ENCODE measurements at regions not wholly inside any gene's neighbourhood (a gene's known extent, or its start where the extent isn't known, plus 50 kb on each side); places are given as distances from the start of the nearest gene placed in this dataset.
"Not testable (repeated sequence)": the region's sequence is repeated elsewhere in the genome, so short reads cannot be mapped to it uniquely, and the experiment has no call there.

GRCh38 chr16:13453938-13454553 is 465.9 kb upstream of the ERCC4 start:
- DNase-seq (ENCODE audit: low read depth, low spot score): peak; percentile 53

- no peak for DNase-seq (ENCODE audit: low read depth, low spot score)
These were observed 456.3 kb upstream of the ERCC4 start for GRCh38 chr16:13463619-13464018.

- peak; percentile 12 for DNase-seq (ENCODE audit: low read depth, low spot score)
These were observed 448.9 kb upstream of the ERCC4 start for GRCh38 chr16:13471036-13471435.

GRCh38 chr16:13478991-13479390 is 441.0 kb upstream of the ERCC4 start:
- DNase-seq (ENCODE audit: low read depth, low spot score): no peak

DNA sequence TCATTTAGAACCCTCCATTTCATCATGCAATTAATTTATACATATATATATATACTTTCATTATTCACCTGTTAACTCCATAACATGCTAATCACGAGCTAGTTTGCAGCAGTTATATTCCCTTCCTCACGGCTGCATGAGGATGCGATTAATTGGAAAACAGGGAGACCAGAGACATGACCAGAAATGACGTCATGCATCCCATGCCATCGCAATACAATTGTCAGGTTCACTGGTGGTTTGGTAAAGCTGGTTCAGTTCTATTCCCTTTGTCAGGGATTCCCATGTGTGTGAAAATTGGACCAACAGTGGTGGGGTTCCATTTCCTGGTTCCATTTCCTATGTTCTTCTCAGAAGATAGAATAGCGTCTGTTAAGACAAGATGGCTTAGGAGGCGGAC is 440.4 kb upstream of the ERCC4 start:
- no peak for DNase-seq (ENCODE audit: low read depth, low spot score)

DNA sequence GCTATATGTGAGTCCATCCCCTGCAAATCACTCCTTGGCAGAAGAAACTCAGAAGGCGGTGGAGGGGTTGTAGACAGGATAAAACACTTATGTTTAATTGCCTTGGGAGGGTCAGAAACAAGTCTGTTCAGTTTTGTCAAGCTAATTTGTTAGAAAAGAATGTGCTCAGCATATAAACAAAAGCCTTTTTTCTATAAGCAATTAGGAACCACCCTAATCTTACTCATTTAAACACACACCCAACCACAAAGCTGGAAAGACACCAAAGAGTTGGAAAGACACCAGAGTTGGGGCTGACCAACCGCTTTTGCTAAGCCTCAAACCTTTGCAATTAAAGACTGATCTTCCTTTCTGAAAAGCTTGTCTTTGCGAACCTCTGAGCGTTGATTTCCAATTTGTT is 439.2 kb upstream of the ERCC4 start:
- peak; percentile 1 for DNase-seq (ENCODE audit: low read depth, low spot score)

DNA sequence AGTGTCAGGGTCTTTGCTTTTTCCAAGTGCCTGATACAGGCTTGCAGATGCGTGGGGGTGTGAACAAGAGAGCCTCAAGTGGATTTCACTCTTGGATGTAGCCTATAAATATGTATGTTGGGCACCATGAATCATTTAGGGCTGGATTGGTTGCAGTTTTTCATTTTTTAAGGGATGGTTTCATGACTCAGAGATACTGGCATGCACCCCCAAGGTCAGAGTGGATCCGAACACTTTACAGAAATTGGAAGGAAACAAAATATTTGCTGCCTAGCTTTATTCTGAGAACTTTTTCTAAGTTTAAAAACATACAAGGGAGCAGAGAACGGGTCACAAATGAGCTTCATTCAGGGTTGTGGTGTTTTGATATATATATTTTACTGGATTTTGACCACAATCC is 436.8 kb upstream of the ERCC4 start:
- DNase-seq (ENCODE audit: low read depth, low spot score): no peak

GRCh38 chr16:13489416-13489815 is 430.5 kb upstream of the ERCC4 start:
- not testable (repeated sequence) for DNase-seq (ENCODE audit: low read depth, low spot score)

- no peak for DNase-seq (ENCODE audit: low read depth, low spot score)
These were observed 427.9 kb upstream of the ERCC4 start for GRCh38 chr16:13492046-13492445.

DNA sequence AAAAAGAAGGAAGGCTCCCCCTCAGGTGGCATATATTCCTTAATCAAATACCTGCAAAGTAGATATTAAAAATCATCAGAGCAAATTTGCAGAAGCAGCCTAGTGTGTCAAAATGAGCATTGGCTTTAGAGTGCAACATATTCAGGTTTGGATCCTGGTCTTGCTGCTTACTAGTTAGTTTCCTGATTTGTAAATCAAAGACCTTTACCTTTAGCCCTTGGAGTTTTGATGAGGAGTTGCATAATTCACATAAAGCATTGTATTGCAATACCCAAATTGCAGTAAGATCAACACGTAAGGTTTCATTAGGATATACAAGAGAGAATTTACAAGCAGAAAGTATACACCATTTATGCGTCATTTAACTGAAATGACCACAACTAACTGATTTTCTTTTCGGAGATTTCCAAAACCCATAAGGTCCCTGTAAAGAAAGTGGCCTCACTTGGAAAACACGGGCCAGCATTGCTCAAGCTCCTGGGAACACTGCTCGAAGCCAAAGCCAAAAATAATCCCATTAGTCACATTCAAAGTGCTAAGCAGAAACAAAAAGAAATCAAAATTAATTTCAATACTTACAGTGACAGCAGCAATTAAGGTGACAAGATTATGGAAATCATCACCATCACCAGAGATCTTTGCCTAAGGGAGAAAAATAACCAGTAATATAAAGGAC is 415.9 kb upstream of the ERCC4 start:
- DNase-seq (ENCODE audit: low read depth, low spot score): no peak

- DNase-seq (ENCODE audit: low read depth, low spot score): no peak
These were observed 412.4 kb upstream of the ERCC4 start for GRCh38 chr16:13507530-13507929.

DNA sequence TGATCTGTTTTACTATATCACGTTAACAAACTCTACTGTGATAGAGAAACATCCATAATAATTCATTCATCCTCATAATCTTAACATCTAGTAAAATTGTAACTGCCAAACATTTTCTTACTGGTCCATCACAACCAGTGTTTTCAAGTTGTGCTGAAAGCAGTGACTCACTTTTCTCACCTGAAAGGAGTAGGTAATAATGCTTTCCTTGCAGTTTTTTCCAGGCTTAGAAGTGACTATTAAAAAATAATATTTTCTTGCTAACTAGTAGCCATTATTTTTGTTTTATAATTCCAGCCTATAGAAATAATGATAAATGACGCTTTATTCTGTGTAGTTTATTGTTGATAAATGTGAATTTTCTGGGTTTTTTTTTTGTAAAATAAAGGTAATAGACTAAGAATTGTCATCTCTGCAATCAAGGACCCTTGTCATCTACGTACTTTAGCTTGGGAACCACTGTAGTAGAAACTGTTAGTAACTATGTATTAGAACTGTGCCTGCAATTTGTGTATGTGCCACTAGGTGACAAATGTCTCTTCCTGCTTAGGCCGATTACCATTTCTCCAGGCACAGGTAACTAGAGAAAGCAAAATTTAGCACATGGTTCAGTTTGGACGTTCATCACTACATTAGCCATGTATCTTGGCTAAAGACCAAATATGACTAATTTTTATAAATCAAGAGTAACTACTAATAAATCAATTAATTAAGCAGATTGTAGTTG is 409.4 kb upstream of the ERCC4 start:
- DNase-seq (ENCODE audit: low read depth, low spot score): no peak

DNA sequence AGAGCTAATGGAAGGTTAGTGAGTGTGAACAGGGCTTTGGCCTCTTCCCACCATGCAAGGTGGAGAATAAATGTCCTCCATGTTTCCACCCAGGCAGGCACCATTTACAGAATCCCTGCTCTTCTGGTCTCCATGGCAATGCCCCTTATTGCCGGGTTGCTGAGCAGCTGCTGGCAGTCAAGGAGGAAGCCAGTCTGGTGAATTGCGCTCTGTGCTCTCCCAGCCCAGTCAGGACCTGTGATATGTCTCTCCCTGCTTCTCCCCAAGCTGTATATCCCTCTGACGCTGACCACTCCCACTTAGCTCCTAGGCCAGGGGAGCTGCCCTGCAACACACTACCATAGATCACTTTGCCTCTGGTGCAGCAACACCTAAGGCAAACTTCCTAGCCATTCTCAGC is 402.1 kb upstream of the ERCC4 start:
- DNase-seq (ENCODE audit: low read depth, low spot score): no peak

- DNase-seq (ENCODE audit: low read depth, low spot score): no peak
These were observed 400.1 kb upstream of the ERCC4 start for GRCh38 chr16:13519871-13520270.

DNA sequence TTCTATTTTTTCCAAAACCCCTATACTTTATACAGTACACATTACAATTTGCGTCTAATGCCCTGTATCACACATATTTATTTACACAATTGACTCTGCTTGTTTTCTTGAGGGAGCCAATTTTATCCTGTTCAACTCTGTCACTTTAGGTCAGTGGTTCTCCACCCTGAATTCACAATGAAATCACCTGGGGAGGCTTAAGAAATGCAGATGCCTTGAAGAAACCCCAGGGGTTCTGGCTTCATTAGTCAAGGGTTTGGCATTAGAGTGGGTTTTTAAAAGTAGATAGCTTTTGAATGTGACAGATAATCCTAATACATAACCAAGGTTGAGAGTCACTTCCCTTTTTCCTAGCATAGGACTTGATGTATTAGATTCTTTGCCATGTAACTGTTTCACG is 398.6 kb upstream of the ERCC4 start:
- no peak for DNase-seq (ENCODE audit: low read depth, low spot score)

DNA sequence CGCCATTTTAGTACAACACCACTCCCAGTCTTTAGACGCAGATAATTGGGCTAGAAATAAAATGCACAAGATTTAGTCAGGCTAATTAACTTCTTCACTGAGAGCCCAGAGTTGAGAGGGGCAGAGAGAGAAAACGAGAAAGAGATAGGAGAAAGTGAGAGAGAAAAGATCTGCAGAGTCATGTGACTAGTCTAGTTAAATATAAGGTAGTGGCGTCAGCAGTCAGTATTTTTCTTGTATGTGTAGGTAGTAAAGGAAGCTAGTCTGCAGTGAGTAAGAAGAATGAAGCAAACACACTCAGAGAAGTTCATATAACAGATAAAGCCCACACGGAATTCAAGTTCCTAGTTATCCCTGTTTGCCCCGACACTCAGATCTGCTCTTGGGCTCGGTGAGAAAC is 392.6 kb upstream of the ERCC4 start:
- no peak for DNase-seq (ENCODE audit: low read depth, low spot score)

- no peak for DNase-seq (ENCODE audit: low read depth, low spot score)
These were observed 391.3 kb upstream of the ERCC4 start for GRCh38 chr16:13528691-13529090.

- no peak for DNase-seq (ENCODE audit: low read depth, low spot score)
These were observed 390.6 kb upstream of the ERCC4 start for GRCh38 chr16:13529193-13529982.

DNA sequence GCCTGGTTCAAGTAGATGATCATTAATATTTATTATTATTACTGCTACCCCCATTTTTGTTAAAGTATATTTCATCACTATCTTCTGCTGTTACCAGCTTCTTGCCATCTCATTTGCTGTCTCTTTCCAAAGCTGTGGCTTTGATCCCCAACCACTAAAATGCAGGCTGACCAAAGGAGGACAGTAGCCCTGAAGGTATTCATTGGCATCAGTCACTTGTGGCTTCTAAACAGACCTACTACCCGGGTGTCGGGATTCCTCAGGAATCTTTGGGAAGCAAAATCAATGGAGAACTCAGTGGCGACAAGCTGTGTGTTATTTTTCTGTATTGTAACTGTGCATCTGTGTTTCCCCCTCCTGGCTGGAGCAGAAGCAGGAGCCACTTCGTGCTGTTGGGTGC is 379.2 kb upstream of the ERCC4 start:
- DNase-seq (ENCODE audit: low read depth, low spot score): no peak

DNA sequence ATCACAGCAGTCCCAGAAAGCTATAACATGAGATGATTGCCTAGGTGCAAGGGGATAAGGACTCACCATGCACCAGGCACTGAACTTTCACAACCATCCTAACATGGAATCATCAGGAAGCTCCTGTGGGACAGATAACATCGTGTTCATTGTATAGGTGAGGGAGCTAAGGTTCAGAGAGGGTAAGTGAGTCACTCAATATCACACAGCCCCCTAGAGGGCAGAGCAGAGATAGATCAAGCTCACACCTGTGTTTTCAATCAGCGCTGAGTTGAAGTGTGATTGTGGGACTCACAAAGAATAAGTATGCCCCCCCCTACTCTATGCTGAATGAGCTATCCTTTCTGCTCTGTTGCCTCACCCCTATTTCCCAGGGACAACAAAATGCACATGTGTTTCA is 377.7 kb upstream of the ERCC4 start:
- no peak for DNase-seq (ENCODE audit: low read depth, low spot score)

GRCh38 chr16:13543850-13544249 is 376.1 kb upstream of the ERCC4 start:
- no peak for DNase-seq (ENCODE audit: low read depth, low spot score)

DNA sequence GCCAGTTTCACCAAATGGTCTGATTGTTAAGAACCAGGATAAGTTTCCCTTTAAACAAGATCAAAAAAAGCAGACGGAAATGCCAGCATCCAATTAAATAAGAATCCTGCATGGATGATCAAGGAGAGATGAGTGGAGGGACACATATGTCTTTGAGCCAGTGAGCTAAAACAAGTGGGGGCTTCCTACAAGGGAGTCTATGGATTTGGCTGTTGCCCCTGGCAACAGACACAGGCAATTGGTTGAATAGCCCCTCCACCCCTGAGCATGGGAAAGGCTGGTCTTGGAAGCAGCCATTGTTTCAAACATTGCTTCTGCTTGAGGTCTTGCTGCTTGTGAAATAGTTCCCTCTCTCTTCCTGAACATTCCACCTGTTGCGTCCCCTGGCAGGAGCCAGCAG is 374.7 kb upstream of the ERCC4 start:
- no peak for DNase-seq (ENCODE audit: low read depth, low spot score)
